MM.1S (cell line): ENCODE measurements at regions not wholly inside any gene's neighbourhood (a gene's known extent, or its start where the extent isn't known, plus 50 kb on each side); places are given as distances from the start of the nearest gene placed in this dataset.
"Not testable (repeated sequence)": the region's sequence is repeated elsewhere in the genome, so short reads cannot be mapped to it uniquely, and the experiment has no call there.

Experiments
- DNase-seq: peaks from one replicate; pipeline ENCODE4 v3.0.0-alpha.2; 2015
- H2AFZ ChIP-seq: fragments of 300-600 bp; sonication (generic); 2 replicates; pipeline ENCODE4 v1.6.0; 2016; ENCODE audit warnings: antibody characterized with exemption, low read length
- H3F3A ChIP-seq: fragments of 300-600 bp; sonication (generic); 2 replicates; pipeline ENCODE4 v1.6.1; 2016; ENCODE audit warnings: mild to moderate bottlenecking, antibody characterized with exemption, low read length, moderate library complexity, mixed read lengths; ENCODE audit not compliant: insufficient read depth
- H3K27ac ChIP-seq: fragments of 300-600 bp; sonication (generic); 2 replicates; pipeline ENCODE4 v1.5.1; 2016; ENCODE audit warnings: mild to moderate bottlenecking, low read length
- H3K27me3 ChIP-seq: fragments of 300-600 bp; sonication (generic); replicated peaks from 2 replicates; pipeline ENCODE4 v1.6.0; 2016; ENCODE audit warnings: low read length; ENCODE audit not compliant: insufficient read depth
- H3K36me3 ChIP-seq: fragments of 300-600 bp; sonication (generic); replicated peaks from 2 replicates; pipeline ENCODE4 v1.6.1; 2016; ENCODE audit warnings: mild to moderate bottlenecking, low read length, mixed read lengths; ENCODE audit not compliant: insufficient read depth
- H3K4me1 ChIP-seq: fragments of 300-600 bp; sonication (generic); 2 replicates; pipeline ENCODE4 v1.6.1; 2016; ENCODE audit warnings: low read length, mixed read lengths
- H3K4me2 ChIP-seq: fragments of 300-600 bp; sonication (generic); 2 replicates; pipeline ENCODE4 v1.6.0; 2016; ENCODE audit warnings: low read depth, low read length
- H3K4me3 ChIP-seq: fragments of 300-600 bp; sonication (generic); 2 replicates; pipeline ENCODE4 v1.5.1; 2016; ENCODE audit warnings: low read length, mixed read lengths
- H3K79me2 ChIP-seq: fragments of 300-600 bp; sonication (generic); 2 replicates; pipeline ENCODE4 v1.6.1; 2016; ENCODE audit warnings: mixed run types, low read length, mixed read lengths
- H3K9ac ChIP-seq: fragments of 300-600 bp; sonication (generic); 2 replicates; pipeline ENCODE4 v1.6.1; 2016; ENCODE audit warnings: low read length, mixed read lengths
- H3K9me2 ChIP-seq: fragments of 300-600 bp; sonication (generic); replicated peaks from 2 replicates; pipeline ENCODE4 v1.6.1; 2016; ENCODE audit warnings: mild to moderate bottlenecking, low read length, mixed read lengths; ENCODE audit not compliant: insufficient read depth
- H3K9me3 ChIP-seq: fragments of 300-600 bp; sonication (generic); replicated peaks from 2 replicates; pipeline ENCODE4 v1.6.1; 2016; ENCODE audit warnings: mild to moderate bottlenecking, low read length, mixed read lengths; ENCODE audit not compliant: insufficient read depth
- H4K20me1 ChIP-seq: fragments of 300-600 bp; sonication (generic); 2 replicates; pipeline ENCODE4 v1.6.1; 2016; ENCODE audit warnings: mild to moderate bottlenecking, low read length, moderate library complexity, mixed read lengths; ENCODE audit not compliant: insufficient read depth
- EZH2 ChIP-seq: fragments of 300-600 bp; sonication (generic); optimal IDR thresholded peaks from 2 replicates; pipeline ENCODE3; 2017; ENCODE audit warnings: low read depth, mild to moderate bottlenecking, antibody characterized with exemption, low read length, mixed read lengths
- EZH2phosphoT487 ChIP-seq: fragments of 300-600 bp; sonication (generic); IDR thresholded peaks from 2 replicates; pipeline ENCODE4 v1.6.1; 2018; ENCODE audit warnings: antibody characterized with exemption, low read length
- TF ChIP-seq, protein P1 (sequence below): fragments of 300-600 bp; sonication (generic); IDR thresholded peaks from 2 replicates; pipeline ENCODE4 v1.5.1; 2016; ENCODE audit warnings: antibody characterized with exemption, low read length, mixed read lengths

DNA sequence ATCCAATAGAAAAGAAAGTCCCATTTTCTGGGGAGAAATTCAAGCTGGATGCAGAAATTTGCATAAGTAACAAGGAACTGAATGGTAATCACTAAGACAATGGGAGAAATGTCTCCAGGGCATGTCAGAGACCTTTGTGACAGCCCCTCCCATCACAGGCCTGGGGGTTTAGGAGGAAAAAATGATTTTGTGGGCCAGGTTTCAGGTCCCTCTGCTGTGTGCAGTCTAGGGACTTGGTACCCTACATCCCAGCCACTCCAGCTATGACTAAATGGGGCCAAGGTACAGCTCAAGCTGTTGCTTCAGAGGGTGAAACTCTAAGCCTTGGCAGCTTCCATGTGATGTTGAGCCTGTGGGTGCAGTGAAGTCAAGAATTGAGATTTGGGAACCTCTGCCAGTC, 695.5 kb upstream of the MIR17HG start:
- Histone ChIP-seq H2AFZ (no peak overlapping the region), H3K36me3 (no peaks in the 10 kb centered on the region), H3K9ac (no peak overlapping the region), H3K9me2 (no peaks in the 10 kb centered on the region), H4K20me1 (no peaks in the 10 kb centered on the region), H3F3A (no peaks in the 10 kb centered on the region), H3K4me3 (no peak overlapping the region), H3K4me1 (no peaks in the 10 kb centered on the region), H3K27me3 (no peaks in the 10 kb centered on the region), H3K79me2 (no peaks in the 10 kb centered on the region), H3K4me2 (no peak overlapping the region), H3K9me3 (no peaks in the 10 kb centered on the region), H3K27ac (no peak overlapping the region)
- TF ChIP-seq, protein P1, sequence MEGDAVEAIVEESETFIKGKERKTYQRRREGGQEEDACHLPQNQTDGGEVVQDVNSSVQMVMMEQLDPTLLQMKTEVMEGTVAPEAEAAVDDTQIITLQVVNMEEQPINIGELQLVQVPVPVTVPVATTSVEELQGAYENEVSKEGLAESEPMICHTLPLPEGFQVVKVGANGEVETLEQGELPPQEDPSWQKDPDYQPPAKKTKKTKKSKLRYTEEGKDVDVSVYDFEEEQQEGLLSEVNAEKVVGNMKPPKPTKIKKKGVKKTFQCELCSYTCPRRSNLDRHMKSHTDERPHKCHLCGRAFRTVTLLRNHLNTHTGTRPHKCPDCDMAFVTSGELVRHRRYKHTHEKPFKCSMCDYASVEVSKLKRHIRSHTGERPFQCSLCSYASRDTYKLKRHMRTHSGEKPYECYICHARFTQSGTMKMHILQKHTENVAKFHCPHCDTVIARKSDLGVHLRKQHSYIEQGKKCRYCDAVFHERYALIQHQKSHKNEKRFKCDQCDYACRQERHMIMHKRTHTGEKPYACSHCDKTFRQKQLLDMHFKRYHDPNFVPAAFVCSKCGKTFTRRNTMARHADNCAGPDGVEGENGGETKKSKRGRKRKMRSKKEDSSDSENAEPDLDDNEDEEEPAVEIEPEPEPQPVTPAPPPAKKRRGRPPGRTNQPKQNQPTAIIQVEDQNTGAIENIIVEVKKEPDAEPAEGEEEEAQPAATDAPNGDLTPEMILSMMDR = no peak
- TF ChIP-seq EZH2phosphoT487 (no peak), EZH2 (no peak)
- DNase-seq = no peak

DNA sequence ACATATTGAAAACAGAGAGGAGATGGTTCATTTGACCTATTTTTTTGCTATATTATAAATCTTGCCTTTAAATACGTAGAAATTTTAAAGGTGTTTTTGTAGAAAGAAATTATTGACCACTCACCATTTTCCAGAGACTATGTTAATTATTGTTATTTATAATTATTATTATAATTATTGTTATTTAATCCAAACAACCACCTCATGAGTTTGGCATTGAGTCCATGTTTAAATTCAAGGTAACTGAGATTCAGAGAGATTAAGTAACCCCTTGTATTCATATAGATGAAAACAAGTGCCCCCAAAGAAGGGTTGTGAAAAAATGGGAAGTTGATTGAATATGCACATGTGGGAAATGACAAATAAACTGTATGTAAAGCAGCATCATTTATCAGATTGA, 692.5 kb upstream of the MIR17HG start:
- H3F3A ChIP-seq = no peaks in the 10 kb centered on the region
- H3K4me3 ChIP-seq = no peak overlapping the region
- DNase-seq = no peak
- H3K36me3 ChIP-seq = no peaks in the 10 kb centered on the region
- H3K9me3 ChIP-seq = no peaks in the 10 kb centered on the region
- no peaks in the 10 kb centered on the region for H4K20me1 ChIP-seq
- no peaks in the 10 kb centered on the region for H3K27me3 ChIP-seq
- no peak overlapping the region for H2AFZ ChIP-seq
- no peaks in the 10 kb centered on the region for H3K9me2 ChIP-seq
- H3K4me2 ChIP-seq = no peak overlapping the region
- H3K27ac ChIP-seq = no peak overlapping the region
- no peaks in the 10 kb centered on the region for H3K79me2 ChIP-seq
- no peak overlapping the region for H3K9ac ChIP-seq
- no peaks in the 10 kb centered on the region for H3K4me1 ChIP-seq
- no peak for TF ChIP-seq EZH2phosphoT487
- no peak for TF ChIP-seq EZH2
- TF ChIP-seq, protein P1 = no peak

DNA sequence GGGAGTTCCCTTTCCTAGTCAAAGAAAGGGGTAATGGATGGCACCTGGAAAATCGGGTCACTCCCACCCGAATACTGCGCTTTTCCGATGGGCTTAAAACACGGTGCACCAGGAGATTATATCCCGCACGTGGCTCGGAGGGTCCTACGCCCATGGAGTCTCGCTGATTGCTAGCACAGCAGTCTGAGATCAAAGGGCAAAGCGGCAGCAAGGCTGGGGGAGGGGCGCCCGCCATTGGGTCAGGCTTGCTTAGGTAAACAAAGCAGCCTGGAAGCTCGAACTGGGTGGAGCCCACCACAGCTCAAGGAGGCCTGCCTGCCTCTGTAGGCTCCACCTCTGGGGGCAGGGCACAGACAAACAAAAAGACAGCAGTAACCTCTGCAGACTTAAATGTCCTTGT, 683.3 kb upstream of the MIR17HG start:
- H3K27ac ChIP-seq, DNase-seq, H3K4me3 ChIP-seq, H3K79me2 ChIP-seq, H3K36me3 ChIP-seq, H3F3A ChIP-seq, H3K9me2 ChIP-seq, H4K20me1 ChIP-seq, H3K4me2 ChIP-seq, H3K9ac ChIP-seq, H2AFZ ChIP-seq, H3K4me1 ChIP-seq, H3K27me3 ChIP-seq, H3K9me3 ChIP-seq: not testable (repeated sequence)

DNA sequence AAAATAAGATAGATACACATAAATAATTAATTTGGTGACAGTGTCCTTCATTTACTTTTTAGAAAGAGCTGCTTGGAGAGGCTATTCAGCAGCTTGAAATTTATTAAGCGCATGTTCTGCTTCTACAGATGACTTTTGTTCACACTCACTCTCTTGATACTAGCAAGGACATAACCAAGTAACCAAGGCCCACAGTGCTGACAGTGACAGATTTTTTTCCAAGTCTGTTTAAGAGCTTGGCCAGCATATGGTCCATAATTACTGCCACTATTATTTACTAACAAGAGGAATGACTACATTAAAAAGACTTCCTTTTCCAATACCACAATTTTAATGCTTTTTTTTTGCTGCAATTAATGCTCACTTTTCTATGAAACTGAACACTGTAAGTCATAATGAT, 673.7 kb upstream of the MIR17HG start:
- no peak overlapping the region for H2AFZ ChIP-seq
- no peak for TF ChIP-seq EZH2phosphoT487
- TF ChIP-seq, protein P1 = no peak
- TF ChIP-seq EZH2 = no peak
- H3K9me2 ChIP-seq = no peaks in the 10 kb centered on the region
- DNase-seq = no peak
- H3K4me2 ChIP-seq = no peak overlapping the region
- no peak overlapping the region for H3K27ac ChIP-seq
- H3K27me3 ChIP-seq = no peaks in the 10 kb centered on the region
- H3K36me3 ChIP-seq = no peaks in the 10 kb centered on the region
- H3K4me1 ChIP-seq = no peaks in the 10 kb centered on the region
- no peaks in the 10 kb centered on the region for H4K20me1 ChIP-seq
- H3F3A ChIP-seq = no peaks in the 10 kb centered on the region
- no peak overlapping the region for H3K9ac ChIP-seq
- H3K79me2 ChIP-seq = no peaks in the 10 kb centered on the region
- no peak overlapping the region for H3K4me3 ChIP-seq
- no peaks in the 10 kb centered on the region for H3K9me3 ChIP-seq
